SIG-M5 treated with dmso at 0.1 percent for 504 hours (cell line): ENCODE measurements at regions not wholly inside any gene's neighbourhood (a gene's known extent, or its start where the extent isn't known, plus 50 kb on each side); places are given as distances from the start of the nearest gene placed in this dataset.
A peak's percentile ranks its signal among the peaks of the same experiment; 100 is the strongest.

Source experiments
- DNase-seq: peaks from one replicate; lab custom pipeline; 2025; ENCODE audit not compliant: unreplicated experiment; lab: John Stamatoyannopoulos, UW

- no peak for DNase-seq
Observed at GRCh38 chr16:86824751-86825296, 246.5 kb downstream of the FOXL1 start.

- DNase-seq, result no peak
Observed at GRCh38 chr16:86825631-86826030, 247.3 kb downstream of the FOXL1 start.

- DNase-seq, result no peak
Observed at GRCh38 chr16:86826941-86827340, 248.6 kb downstream of the FOXL1 start.

- no peak for DNase-seq
Observed at GRCh38 chr16:86827521-86827920, 249.2 kb downstream of the FOXL1 start.

- DNase-seq, result no peak
Observed at GRCh38 chr16:86828202-86828601, 249.9 kb downstream of the FOXL1 start.

GRCh38 chr16:86828653-86829052 lies 250.3 kb downstream of the FOXL1 start:
- no peak for DNase-seq

- DNase-seq, result no peak
Observed at GRCh38 chr16:86831366-86831765, 253.0 kb downstream of the FOXL1 start.

GRCh38 chr16:86833136-86833535 lies 254.8 kb downstream of the FOXL1 start:
- no peak for DNase-seq

GRCh38 chr16:86834451-86835035 lies 256.2 kb downstream of the FOXL1 start:
- DNase-seq, result no peak

GRCh38 chr16:86835982-86836381 lies 257.6 kb downstream of the FOXL1 start:
- DNase-seq, result no peak

- DNase-seq, result no peak
Observed at GRCh38 chr16:86836503-86837129, 258.3 kb downstream of the FOXL1 start.

GRCh38 chr16:86843812-86844211 lies 265.5 kb downstream of the FOXL1 start:
- DNase-seq, result no peak

- peak; percentile 61 for DNase-seq
Observed at GRCh38 chr16:86844695-86845094, 266.3 kb downstream of the FOXL1 start.

GRCh38 chr16:86846136-86846535 lies 267.8 kb downstream of the FOXL1 start:
- no peak for DNase-seq

GRCh38 chr16:86848821-86849220 lies 270.5 kb downstream of the FOXL1 start:
- no peak for DNase-seq

GRCh38 chr16:86850670-86851069 lies 272.3 kb downstream of the FOXL1 start:
- no peak for DNase-seq

- no peak for DNase-seq
Observed at GRCh38 chr16:86852135-86852534, 273.8 kb downstream of the FOXL1 start.

- DNase-seq, result no peak
Observed at GRCh38 chr16:86854058-86854621, 275.8 kb downstream of the FOXL1 start.

- no peak for DNase-seq
Observed at GRCh38 chr16:86854626-86855294, 276.4 kb downstream of the FOXL1 start.

GRCh38 chr16:86856946-86857586 lies 278.7 kb downstream of the FOXL1 start:
- no peak for DNase-seq

GRCh38 chr16:86857807-86858206 lies 279.5 kb downstream of the FOXL1 start:
- DNase-seq, result no peak
